Endothelial cell of umbilical vein (primary cell): ENCODE measurements at regions not wholly inside any gene's neighbourhood (a gene's known extent, or its start where the extent isn't known, plus 50 kb on each side); places are given as distances from the start of the nearest gene placed in this dataset.

Source experiments
- BruUV-seq: library from RNA; stranded (reverse); fragments of 400-500 nt; replicated peaks from 2 replicates; lab custom pipeline; 2021; lab: Mats Ljungman, UMichigan
- CTCF ChIA-PET: fragments of 300-600, 350-600 bp; sonication (Branson Sonifier 250); formaldehyde crosslinking; loops from one replicate; lab custom pipeline; 2021; ENCODE audit warnings: antibody characterized with exemption, inconsistent platforms; lab: Charles Lee
- POLR2A ChIA-PET: fragments of 300-600, 350-600 bp; sonication (Branson Sonifier 250); formaldehyde crosslinking; loops from one replicate; lab custom pipeline; 2021; ENCODE audit warnings: antibody characterized with exemption, inconsistent platforms; lab: Charles Lee
- DNase-seq: peaks from one replicate; pipeline ENCODE4 v3.0.0-alpha.2; 2011; ENCODE audit warnings: low read depth, low spot score
- FAIRE-seq: peaks from 2 replicates; lab custom pipeline; 2011; peaks lifted over from hg19 to GRCh38; lab: Jason Lieb, UNC
- H2AFZ ChIP-seq: 2 replicates; pipeline ENCODE4 v1.6.0; 2012; ENCODE audit warnings: low read depth, low read length, control low read depth, inconsistent platforms
- H3K27ac ChIP-seq: 2 replicates; pipeline ENCODE4 v1.5.1; 2011; ENCODE audit warnings: low read depth, mild to moderate bottlenecking, control low read depth, low read length, moderate library complexity; ENCODE audit not compliant: insufficient read depth
- H3K27me3 ChIP-seq, 2 experiments: 2 replicates each; pipeline versions ENCODE4 v1.6.0 to v1.6.1; 2011; ENCODE audit warnings: low read length in 2 of 2, mixed read lengths in 1 of 2; ENCODE audit not compliant: control insufficient read depth in 2 of 2, insufficient read depth in 2 of 2
- H3K36me3 ChIP-seq, 2 experiments: 2 replicates in 1 of 2; 3 replicates in 1 of 2; pipeline ENCODE4 v1.5.1; 2011; ENCODE audit warnings: low read length in 2 of 2, mild to moderate bottlenecking in 1 of 2, moderate library complexity in 1 of 2; ENCODE audit not compliant: control insufficient read depth in 2 of 2, insufficient read depth in 2 of 2; ENCODE audit errors: extremely low read depth in 1 of 2
- H3K4me1 ChIP-seq: 3 replicates; pipeline ENCODE4 v1.5.1; 2011; ENCODE audit warnings: mild to moderate bottlenecking, low read length; ENCODE audit not compliant: control insufficient read depth, insufficient read depth; ENCODE audit errors: extremely low read depth
- H3K4me2 ChIP-seq: 2 replicates; pipeline ENCODE4 v1.6.1; 2011; ENCODE audit warnings: low read length, control low read depth, mixed read lengths; ENCODE audit not compliant: insufficient read depth
- H3K4me3 ChIP-seq, 3 experiments: fragments of 200-600 bp in 1 of 3; sonication (generic), shearing (Covaris generic) in 1 of 3; replicated peaks in 1 of 3; 2 replicates each; pipeline ENCODE4 v1.5.1; 2011 to 2016; ENCODE audit warnings: control low read depth in 3 of 3, low read length in 3 of 3, mild to moderate bottlenecking in 2 of 3, inconsistent platforms in 1 of 3, low read depth in 1 of 3, moderate library complexity in 1 of 3; ENCODE audit not compliant: insufficient read depth in 1 of 3
- H3K79me2 ChIP-seq: 2 replicates; pipeline ENCODE4 v1.6.0; 2012; ENCODE audit warnings: low read length, inconsistent platforms; ENCODE audit not compliant: control insufficient read depth, insufficient read depth
- H3K9ac ChIP-seq: replicated peaks from 2 replicates; pipeline ENCODE3; 2011; ENCODE audit warnings: low read length, control low read depth; ENCODE audit not compliant: insufficient read depth; ENCODE audit errors: extremely low read depth
- H3K9me1 ChIP-seq: replicated peaks from 3 replicates; pipeline ENCODE4 v1.6.0; 2011; ENCODE audit warnings: mild to moderate bottlenecking, low read length; ENCODE audit not compliant: control insufficient read depth, insufficient read depth; ENCODE audit errors: extremely low read depth
- H3K9me3 ChIP-seq: replicated peaks from 2 replicates; pipeline ENCODE4 v1.5.1; 2012; ENCODE audit warnings: low read length, inconsistent platforms; ENCODE audit not compliant: control insufficient read depth, insufficient read depth
- H4K20me1 ChIP-seq: replicated peaks from 2 replicates; pipeline ENCODE3; 2011; ENCODE audit warnings: mild to moderate bottlenecking, low read length; ENCODE audit not compliant: control insufficient read depth, insufficient read depth; ENCODE audit errors: extremely low read depth
- CTCF ChIP-seq, 2 donors: IDR thresholded peaks; 1 replicate in 1 of 2; 2 replicates in 1 of 2; pipeline ENCODE4 v1.5.1; 2011; ENCODE audit warnings: low read length in 2 of 2, mild to moderate bottlenecking in 2 of 2, moderate library complexity in 2 of 2, control low read depth in 1 of 2, inconsistent platforms in 1 of 2, low read depth in 1 of 2; ENCODE audit not compliant: insufficient read depth in 1 of 2; ENCODE audit errors: extremely low read depth in 1 of 2
- EZH2 ChIP-seq: IDR thresholded peaks from 2 replicates; pipeline ENCODE4 v1.6.1; 2012; ENCODE audit warnings: borderline replicate concordance, low read depth, mild to moderate bottlenecking, moderate library complexity, low read length, inconsistent platforms; ENCODE audit not compliant: severe bottlenecking
- FOS ChIP-seq: IDR thresholded peaks from 2 replicates; pipeline ENCODE4 v1.6.1; 2011; ENCODE audit warnings: mild to moderate bottlenecking, low read length, moderate library complexity, borderline replicate concordance; ENCODE audit not compliant: insufficient read depth
- GATA2 ChIP-seq: IDR thresholded peaks from 2 replicates; pipeline ENCODE4 v1.7.0; 2011; ENCODE audit warnings: low read depth, mild to moderate bottlenecking, moderate library complexity, mixed read lengths, low read length; ENCODE audit not compliant: insufficient read length, insufficient read depth
- JUN ChIP-seq: IDR thresholded peaks from 2 replicates; pipeline ENCODE4 v1.6.1; 2011; ENCODE audit warnings: borderline replicate concordance, low read depth; ENCODE audit not compliant: insufficient read length, insufficient read depth
- MYC ChIP-seq: IDR thresholded peaks from one replicate; pipeline ENCODE4 v1.6.1; 2011; ENCODE audit warnings: mild to moderate bottlenecking, low read depth, low read length
- POLR2A ChIP-seq: IDR thresholded peaks from 2 replicates; pipeline ENCODE4 v1.6.1; 2012; ENCODE audit warnings: low read depth, mild to moderate bottlenecking, control low read depth, low read length
- POLR2AphosphoS5 ChIP-seq: IDR thresholded peaks from 2 replicates; pipeline ENCODE4 v1.6.1; 2012; ENCODE audit warnings: low read depth, mild to moderate bottlenecking, control low read depth, low read length, moderate library complexity; ENCODE audit not compliant: insufficient read depth
- dilution Hi-C: fragments of 300-500 bp; cut with MboI; formaldehyde crosslinking; loops from one replicate; pipeline ENCODE4 v1.15.0; 2019; ENCODE audit warnings: low sequenced_read_pairs; ENCODE audit not compliant: extremely low pct_ligation_motif_present
- intact Hi-C: fragments of 100-400 bp; cut with micrococcal nuclease; formaldehyde crosslinking; loops from one replicate; pipeline ENCODE4 v1.10.0; 2022
- TF ChIP-seq, protein P1 (sequence below): IDR thresholded peaks from 2 replicates; pipeline ENCODE4 v1.6.1; 2011; ENCODE audit not compliant: insufficient read depth, insufficient read length

GRCh38 chr7:110601710-110602109 lies 489.2 kb upstream of the LRRN3 start:
- Histone ChIP-seq H3K9ac (no peak overlapping the region), H3K79me2 (no peaks in the 10 kb centered on the region), H3K4me1 (no peaks in the 10 kb centered on the region), H3K4me3 (no peak overlapping the region), H2AFZ (no peak overlapping the region), H3K27ac (no peak overlapping the region), H3K27me3 (no peaks in the 10 kb centered on the region), H3K36me3 (no peaks in the 10 kb centered on the region), H3K9me3 (no peaks in the 10 kb centered on the region), H3K4me2 (no peak overlapping the region), H4K20me1 (no peaks in the 10 kb centered on the region), H3K9me1 (no peaks in the 10 kb centered on the region)
- TF ChIP-seq POLR2AphosphoS5, result no peak
- TF ChIP-seq, protein P1, sequence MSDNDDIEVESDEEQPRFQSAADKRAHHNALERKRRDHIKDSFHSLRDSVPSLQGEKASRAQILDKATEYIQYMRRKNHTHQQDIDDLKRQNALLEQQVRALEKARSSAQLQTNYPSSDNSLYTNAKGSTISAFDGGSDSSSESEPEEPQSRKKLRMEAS, result no peak
- TF ChIP-seq CTCF (IDR thresholded peaks at IDR 0.05; ENCODE audit: extremely low read depth in 1 of 2, insufficient read depth in 1 of 2, low read depth in 1 of 2, low read length in 2 of 2), result no peak
- no peak for TF ChIP-seq MYC
- no peak for TF ChIP-seq JUN
- no peak for TF ChIP-seq FOS
- no peak for TF ChIP-seq GATA2
- no peak for TF ChIP-seq POLR2A
- TF ChIP-seq EZH2, result no peak
- no peak for FAIRE-seq
- dilution Hi-C loops, result no loop called here
- no TSS peak for BruUV-seq
- POLR2A ChIA-PET, result no interaction called here
- CTCF ChIA-PET, result no interaction called here
- DNase-seq, result no peak
- intact Hi-C loops, result no loop called here
